ENCODE measurements at regions not wholly inside any gene's neighbourhood (a gene's known extent, or its start where the extent isn't known, plus 50 kb on each side); places are given as distances from the start of the nearest gene placed in this dataset.

DNA sequence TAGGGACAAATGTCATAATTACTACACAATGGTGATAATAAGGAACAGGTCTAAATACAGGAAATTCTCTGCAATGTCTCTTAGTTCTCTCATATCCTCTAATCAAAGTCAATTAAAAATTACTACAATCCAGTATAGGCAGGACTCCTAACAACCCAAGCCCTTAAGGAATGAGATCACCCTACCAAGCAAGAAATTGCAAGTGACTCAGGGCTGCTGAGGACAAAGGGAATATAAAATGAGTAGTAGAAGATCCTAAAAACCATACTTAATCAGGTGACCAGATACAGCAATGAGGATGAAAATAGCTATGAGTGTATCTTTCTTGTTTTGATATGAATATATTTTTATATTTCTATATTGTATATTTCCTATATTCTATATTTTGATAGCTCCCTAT is 250.0 kb upstream of the DCC start:
- no peaks in the 10 kb centered on the region for H3K9me3 Mint-ChIP-seq
- H3K27ac Mint-ChIP-seq: no peak overlapping the region
- Histone ChIP-seq H3K9ac (ENCODE audit: extremely low read depth, low read length, poor library complexity, severe bottlenecking) (no peak overlapping the region), H3K27ac (ENCODE audit: low read depth, low read length) (no peak overlapping the region), H3K27me3 (ENCODE audit: control insufficient read depth, insufficient read depth, low read length, poor library complexity, severe bottlenecking) (no peaks in the 10 kb centered on the region), H3K4me3 (ENCODE audit: low read length) (no peak overlapping the region), H3K4me1 (ENCODE audit: control insufficient read depth, insufficient read depth, low read length) (peaks cover 8% of the 10 kb centered on the region), H3K9me3 (ENCODE audit: control insufficient read depth, low read length) (no peaks in the 10 kb centered on the region), H3K36me3 (ENCODE audit: control insufficient read depth, insufficient read depth, low read length) (no peaks in the 10 kb centered on the region)
- H3K4me3 Mint-ChIP-seq: no peak overlapping the region
- peaks cover 9% of the 10 kb centered on the region for H3K27me3 Mint-ChIP-seq (ENCODE audit: insufficient read depth)
- TF ChIP-seq, protein P1, sequence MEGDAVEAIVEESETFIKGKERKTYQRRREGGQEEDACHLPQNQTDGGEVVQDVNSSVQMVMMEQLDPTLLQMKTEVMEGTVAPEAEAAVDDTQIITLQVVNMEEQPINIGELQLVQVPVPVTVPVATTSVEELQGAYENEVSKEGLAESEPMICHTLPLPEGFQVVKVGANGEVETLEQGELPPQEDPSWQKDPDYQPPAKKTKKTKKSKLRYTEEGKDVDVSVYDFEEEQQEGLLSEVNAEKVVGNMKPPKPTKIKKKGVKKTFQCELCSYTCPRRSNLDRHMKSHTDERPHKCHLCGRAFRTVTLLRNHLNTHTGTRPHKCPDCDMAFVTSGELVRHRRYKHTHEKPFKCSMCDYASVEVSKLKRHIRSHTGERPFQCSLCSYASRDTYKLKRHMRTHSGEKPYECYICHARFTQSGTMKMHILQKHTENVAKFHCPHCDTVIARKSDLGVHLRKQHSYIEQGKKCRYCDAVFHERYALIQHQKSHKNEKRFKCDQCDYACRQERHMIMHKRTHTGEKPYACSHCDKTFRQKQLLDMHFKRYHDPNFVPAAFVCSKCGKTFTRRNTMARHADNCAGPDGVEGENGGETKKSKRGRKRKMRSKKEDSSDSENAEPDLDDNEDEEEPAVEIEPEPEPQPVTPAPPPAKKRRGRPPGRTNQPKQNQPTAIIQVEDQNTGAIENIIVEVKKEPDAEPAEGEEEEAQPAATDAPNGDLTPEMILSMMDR (conservative IDR thresholded peaks at IDR 0.05): no peak
- H3K36me3 Mint-ChIP-seq (ENCODE audit: low read depth): no peaks in the 10 kb centered on the region
- no peak for DNase-seq
- peaks cover 13% of the 10 kb centered on the region for H3K4me1 Mint-ChIP-seq

DNA sequence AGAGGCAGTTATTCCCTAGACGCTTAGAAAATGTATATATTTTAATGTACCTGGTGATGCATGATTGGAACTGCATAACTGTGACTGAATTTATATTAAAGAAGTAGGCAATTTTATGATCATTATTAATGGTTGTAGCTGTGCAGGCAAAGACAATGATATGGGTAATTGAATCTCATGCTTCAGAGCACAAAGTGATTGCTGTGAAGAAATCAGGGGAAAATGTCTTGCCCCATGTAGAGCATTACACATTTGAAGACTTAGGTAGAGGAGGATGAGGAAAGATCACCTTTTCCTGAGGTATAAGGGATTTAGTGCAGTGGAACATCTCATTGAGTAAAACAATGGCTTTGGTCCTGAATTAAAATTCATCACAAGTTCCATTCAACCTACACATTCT is 246.8 kb upstream of the DCC start:
- Histone ChIP-seq H3K9ac (ENCODE audit: extremely low read depth, low read length, poor library complexity, severe bottlenecking) (no peak overlapping the region), H3K27me3 (ENCODE audit: control insufficient read depth, insufficient read depth, low read length, poor library complexity, severe bottlenecking) (no peaks in the 10 kb centered on the region), H3K36me3 (ENCODE audit: control insufficient read depth, insufficient read depth, low read length) (no peaks in the 10 kb centered on the region), H3K4me1 (ENCODE audit: control insufficient read depth, insufficient read depth, low read length) (peaks cover 4% of the 10 kb centered on the region), H3K27ac (ENCODE audit: low read depth, low read length) (no peak overlapping the region), H3K4me3 (ENCODE audit: low read length) (no peak overlapping the region), H3K9me3 (ENCODE audit: control insufficient read depth, low read length) (peaks cover 7% of the 10 kb centered on the region)
- no peak overlapping the region for H3K4me3 Mint-ChIP-seq
- no peak for DNase-seq
- H3K36me3 Mint-ChIP-seq (ENCODE audit: low read depth): no peaks in the 10 kb centered on the region
- TF ChIP-seq, protein P1 (conservative IDR thresholded peaks at IDR 0.05): no peak
- peaks cover 3% of the 10 kb centered on the region for H3K4me1 Mint-ChIP-seq
- peaks cover 17% of the 10 kb centered on the region for H3K27me3 Mint-ChIP-seq (ENCODE audit: insufficient read depth)
- 83 to 100% methylated on average over 1 of the region's 1 CpG for WGBS, 2 experiments (ENCODE audit: insufficient coverage in 1 of 2, insufficient read length in 1 of 2)
- H3K27ac Mint-ChIP-seq: no peak overlapping the region
- peaks cover 2% of the 10 kb centered on the region for H3K9me3 Mint-ChIP-seq

DNA sequence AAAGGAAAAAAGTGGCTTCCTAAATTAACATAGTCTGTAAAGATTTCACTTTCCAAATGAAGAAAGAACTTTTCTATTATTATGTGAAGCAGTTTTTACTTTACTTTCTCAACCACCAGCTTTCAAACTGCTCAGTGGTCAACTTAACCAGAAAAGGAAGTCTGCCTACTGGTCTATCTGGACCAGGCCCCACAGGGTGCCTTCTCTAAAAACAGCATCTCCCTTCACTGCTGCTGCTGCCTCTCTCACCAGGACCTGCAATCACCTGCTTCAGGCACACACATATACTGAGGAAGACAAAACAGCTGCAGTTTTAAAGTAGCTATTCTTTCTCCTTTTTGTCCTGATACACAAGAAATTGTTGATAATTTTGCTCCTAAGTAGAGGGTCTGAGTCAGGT is 221.3 kb upstream of the DCC start:
- Histone ChIP-seq H3K27me3 (ENCODE audit: control insufficient read depth, insufficient read depth, low read length, poor library complexity, severe bottlenecking) (no peaks in the 10 kb centered on the region), H3K36me3 (ENCODE audit: control insufficient read depth, insufficient read depth, low read length) (no peaks in the 10 kb centered on the region), H3K9ac (ENCODE audit: extremely low read depth, low read length, poor library complexity, severe bottlenecking) (no peak overlapping the region), H3K4me1 (ENCODE audit: control insufficient read depth, insufficient read depth, low read length) (no peaks in the 10 kb centered on the region), H3K9me3 (ENCODE audit: control insufficient read depth, low read length) (no peaks in the 10 kb centered on the region), H3K4me3 (ENCODE audit: low read length) (no peak overlapping the region), H3K27ac (ENCODE audit: low read depth, low read length) (no peak overlapping the region)
- Mint-ChIP-seq H3K27ac (no peak overlapping the region), H3K36me3 (ENCODE audit: low read depth) (no peaks in the 10 kb centered on the region), H3K4me1 (no peaks in the 10 kb centered on the region), H3K4me3 (no peak overlapping the region), H3K27me3 (ENCODE audit: insufficient read depth) (no peaks in the 10 kb centered on the region), H3K9me3 (no peaks in the 10 kb centered on the region)
- DNase-seq: no peak
- TF ChIP-seq, protein P1 (conservative IDR thresholded peaks at IDR 0.05): no peak
